GM18505 (cell line): ENCODE measurements at regions not wholly inside any gene's neighbourhood (a gene's known extent, or its start where the extent isn't known, plus 50 kb on each side); places are given as distances from the start of the nearest gene placed in this dataset.
"Not testable (repeated sequence)": the region's sequence is repeated elsewhere in the genome, so short reads cannot be mapped to it uniquely, and the experiment has no call there.

ENCODE experiments used
- ATAC-seq: cut with Tn5 transposase; IDR thresholded peaks from one replicate; pipeline ENCODE4 v1.9.1; 2021; ENCODE audit not compliant: unreplicated experiment
- POLR2A ChIP-seq: IDR thresholded peaks from 4 replicates; pipeline ENCODE4 v1.6.1; 2011; ENCODE audit warnings: borderline replicate concordance; ENCODE audit not compliant: insufficient read depth, insufficient read length; ENCODE audit errors: extremely low read depth

- ATAC-seq, result not testable (repeated sequence)
These were observed 144.6 kb upstream of the DUSP22 start for GRCh38 chr6:147651-148050.

DNA sequence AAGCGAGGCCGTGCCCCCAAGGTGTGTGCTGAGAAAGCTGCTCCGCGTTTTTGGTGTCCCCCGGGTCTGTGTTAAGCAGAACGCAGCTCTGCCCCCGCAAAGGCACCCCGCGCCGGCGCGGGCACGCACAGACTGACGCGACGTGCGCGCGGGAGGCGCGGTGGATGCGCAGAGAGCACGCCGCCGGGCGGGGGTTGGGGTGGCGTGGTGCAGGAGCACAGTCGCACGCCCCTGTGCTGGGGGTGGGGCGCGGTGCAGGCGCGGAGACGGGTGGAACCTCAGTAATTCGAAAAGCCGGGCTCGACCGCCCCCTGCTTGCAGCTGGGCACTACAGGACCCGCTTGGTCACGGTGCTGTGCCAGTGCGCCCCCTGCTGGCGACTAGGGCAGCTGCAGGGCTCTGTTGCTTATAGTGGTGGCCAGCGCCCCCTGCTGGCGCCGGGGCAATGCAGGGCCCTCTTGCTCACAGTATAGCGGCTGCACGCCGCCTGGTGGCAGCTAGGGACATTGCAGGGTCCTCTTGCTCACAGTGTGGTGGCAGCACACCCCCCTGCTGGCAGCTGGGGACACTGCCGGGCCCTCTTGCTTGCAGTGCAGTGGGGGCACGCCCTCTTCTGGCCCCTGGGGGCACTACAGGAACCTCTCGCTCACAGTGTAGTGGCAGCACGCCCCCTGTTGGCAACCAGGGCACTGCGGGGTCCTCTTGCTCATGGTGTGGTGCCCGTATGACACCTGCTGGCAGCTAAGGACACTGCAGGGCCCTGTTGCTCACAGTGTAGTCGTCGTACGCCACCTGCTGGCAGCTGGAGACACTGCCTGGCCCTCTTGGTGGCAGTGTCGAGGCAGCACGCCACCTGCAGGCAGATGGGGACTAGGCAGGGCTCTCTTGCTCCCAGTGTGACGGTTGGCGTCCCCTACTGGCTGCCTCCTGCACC, 144.0 kb upstream of the DUSP22 start:
- peak; percentile 94 for ATAC-seq

- ATAC-seq, result not testable (repeated sequence)
These were observed 142.1 kb upstream of the DUSP22 start for GRCh38 chr6:150147-150546.

- ATAC-seq, result not testable (repeated sequence)
These were observed 139.9 kb upstream of the DUSP22 start for GRCh38 chr6:152436-152835.

DNA sequence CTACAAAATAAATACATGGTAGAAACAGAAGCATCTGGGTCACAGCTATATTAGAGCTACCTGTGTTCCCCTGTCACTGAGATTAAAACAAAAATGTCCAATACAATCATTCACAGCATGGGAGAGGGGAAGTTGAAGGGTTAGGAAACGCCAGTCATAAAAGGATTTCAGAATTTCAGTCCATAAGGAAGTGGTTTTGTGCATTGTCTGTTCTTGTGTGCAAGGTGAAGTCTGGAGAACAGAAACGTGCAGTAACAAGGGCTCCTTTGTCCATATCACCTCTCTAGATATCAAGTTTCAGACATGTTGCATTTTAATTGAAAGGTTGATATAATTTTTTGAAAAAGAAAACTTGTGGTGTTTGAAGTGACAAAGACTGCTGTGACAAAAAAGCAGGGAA, 139.3 kb upstream of the DUSP22 start:
- not testable (repeated sequence) for ATAC-seq

- ATAC-seq, result not testable (repeated sequence)
These were observed 138.4 kb upstream of the DUSP22 start for GRCh38 chr6:153867-154266.

DNA sequence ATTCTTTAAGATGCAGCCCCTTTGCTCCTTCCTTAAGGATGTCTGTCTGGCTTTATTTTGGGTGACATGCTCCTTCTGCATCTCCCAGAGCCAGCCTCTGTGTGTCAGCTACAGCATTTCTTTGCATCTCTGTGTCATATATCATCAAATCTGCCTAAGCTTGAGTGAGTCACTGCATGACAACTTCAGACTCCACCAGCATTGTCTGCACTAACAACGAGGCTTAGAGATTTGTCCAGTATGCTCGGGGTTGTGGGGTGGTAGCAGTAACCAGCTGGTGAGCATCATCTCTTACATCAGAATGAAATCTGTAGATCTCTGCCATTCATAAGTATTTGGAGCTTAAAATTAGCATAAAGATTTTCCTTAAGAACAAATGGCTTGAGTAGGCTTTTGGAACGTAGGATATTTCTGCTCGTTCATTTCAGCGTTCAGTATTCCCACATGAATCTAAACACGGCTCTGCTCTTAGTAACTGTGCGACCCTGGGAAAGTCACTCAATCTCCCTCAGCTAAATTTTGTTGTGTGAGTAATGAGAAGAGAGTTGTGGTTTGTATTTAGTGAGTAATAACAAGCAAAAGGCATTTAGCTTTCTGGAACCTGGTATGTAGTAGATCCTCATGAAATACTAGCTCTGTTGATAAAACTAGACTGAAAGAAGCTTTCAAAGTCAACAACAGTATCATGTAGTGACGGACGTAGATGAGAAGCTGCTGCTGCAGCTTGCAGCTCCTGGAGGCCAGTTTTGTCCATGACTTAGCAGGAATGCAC, 137.8 kb upstream of the DUSP22 start:
- not testable (repeated sequence) for ATAC-seq

DNA sequence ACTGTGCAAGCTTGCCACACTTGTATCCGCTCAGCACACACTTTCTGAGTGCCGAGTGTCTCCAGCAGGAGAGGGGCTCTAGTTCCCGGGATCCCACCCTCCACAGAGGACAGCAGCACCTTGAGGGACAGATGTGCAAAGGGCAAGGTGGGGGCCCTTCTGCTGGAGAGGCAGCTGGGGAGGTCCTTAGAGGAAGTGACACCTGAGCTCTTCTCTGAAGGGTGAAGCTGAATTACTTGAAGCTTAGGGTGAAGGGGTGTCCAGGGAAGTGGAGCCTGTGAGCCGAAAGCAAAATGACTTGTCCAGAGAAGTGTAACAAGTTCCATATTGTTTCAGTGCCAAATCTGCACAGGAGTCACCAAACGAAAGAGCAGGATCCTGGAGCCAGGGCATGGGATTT, 136.3 kb upstream of the DUSP22 start:
- no peak for ATAC-seq

DNA sequence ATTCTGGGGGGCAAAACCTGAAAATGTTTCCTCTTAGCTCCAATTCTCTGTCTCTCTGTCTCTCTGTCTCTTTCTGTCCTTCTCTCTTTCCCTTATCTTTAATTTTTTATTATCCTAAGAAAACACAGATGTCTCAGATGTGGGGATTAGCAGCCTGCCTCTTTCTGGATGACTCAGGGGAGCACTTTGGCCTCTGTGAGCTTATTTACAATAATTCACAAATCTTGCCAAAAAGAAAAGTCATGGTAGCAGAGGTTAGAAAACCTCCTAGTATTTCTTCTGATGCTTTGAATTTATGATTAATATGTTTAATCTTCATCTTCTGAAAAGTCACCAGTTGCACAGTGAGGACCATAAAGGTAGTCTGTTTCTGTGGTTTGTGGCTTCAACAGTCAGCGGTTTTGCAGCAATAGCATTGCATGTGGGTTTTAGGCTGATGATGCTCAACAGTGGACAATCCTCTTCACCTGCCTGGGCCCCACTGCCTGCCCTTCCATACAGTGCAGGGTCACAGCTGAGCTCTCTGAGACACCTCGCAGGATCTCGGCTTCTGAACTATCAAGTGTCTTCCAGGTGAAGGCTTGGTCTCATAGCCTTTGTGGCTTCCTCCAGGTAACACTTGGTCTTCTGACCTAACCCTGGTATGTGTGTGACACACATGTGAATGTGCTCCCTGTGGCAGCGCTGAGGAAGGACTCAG, 135.7 kb upstream of the DUSP22 start:
- not testable (repeated sequence) for ATAC-seq

More for the DNA sequence above, 136.3 kb upstream of the DUSP22 start:
- no peak for TF ChIP-seq POLR2A

DNA sequence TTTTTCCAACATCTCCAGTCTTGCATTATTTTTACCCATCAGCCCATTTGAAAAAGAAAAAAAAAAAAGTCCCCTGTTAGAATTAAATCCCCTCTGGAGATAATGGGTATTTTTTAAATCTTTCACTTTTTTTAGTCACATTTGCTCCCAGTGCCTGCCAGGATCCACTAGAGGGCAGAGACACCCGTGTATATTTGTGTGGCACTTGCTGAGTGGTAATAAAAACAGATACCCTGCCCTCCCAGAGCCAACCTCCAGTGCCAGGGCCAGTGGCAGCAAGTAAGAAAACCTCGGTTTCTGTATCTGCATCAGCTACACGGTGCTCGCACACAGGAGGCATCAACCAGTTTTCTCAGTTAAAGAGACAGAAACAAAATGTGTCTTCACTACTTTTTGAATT, 135.1 kb upstream of the DUSP22 start:
- not testable (repeated sequence) for ATAC-seq

- ATAC-seq, result not testable (repeated sequence)
These were observed 130.6 kb upstream of the DUSP22 start for GRCh38 chr6:161657-162056.

DNA sequence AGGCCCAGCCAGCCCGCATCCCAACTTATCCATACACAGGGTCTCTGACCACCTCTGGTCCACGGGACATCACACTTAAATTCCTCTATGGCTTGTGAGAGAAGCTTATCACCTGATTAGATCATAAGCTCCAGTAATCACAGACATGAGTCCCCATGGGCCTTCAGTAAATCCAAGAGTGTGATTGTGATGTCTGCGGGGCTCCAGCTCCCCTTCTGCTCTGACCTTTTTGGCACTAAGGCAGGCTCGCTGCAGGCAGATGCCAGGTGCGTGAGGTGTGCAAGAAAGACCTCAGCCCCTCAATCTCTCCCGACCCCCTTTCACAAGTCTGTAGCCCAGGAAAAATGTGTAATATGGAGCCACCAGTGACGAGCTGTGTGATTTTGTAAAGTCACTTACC, 127.6 kb upstream of the DUSP22 start:
- ATAC-seq, result no peak
- no peak for TF ChIP-seq POLR2A

- no peak for TF ChIP-seq POLR2A
- no peak for ATAC-seq
These were observed 127.0 kb upstream of the DUSP22 start for GRCh38 chr6:165263-165662.

- no peak for TF ChIP-seq POLR2A
- no peak for ATAC-seq
These were observed 126.4 kb upstream of the DUSP22 start for GRCh38 chr6:165906-166305.
